GM12878 (cell line): ENCODE measurements at regions not wholly inside any gene's neighbourhood (a gene's known extent, or its start where the extent isn't known, plus 50 kb on each side); places are given as distances from the start of the nearest gene placed in this dataset.

Source experiments
- ATAC-seq: fragments of 200-7000 bp; cut with Tn5 transposase; 3 replicates; pipeline ENCODE4 v1.9.1; 2020; ENCODE audit warnings: mild to moderate bottlenecking, moderate library complexity
- BruUV-seq: library from RNA; stranded (reverse); fragments of 400-500 nt; replicated peaks from 2 replicates; lab custom pipeline; 2021; lab: Mats Ljungman, UMichigan
- CTCF ChIA-PET: fragments of 300-600 bp; sonication (Branson Sonifier 250); formaldehyde crosslinking; extraction: SDS; loops from one replicate; lab custom pipeline; 2021; ENCODE audit warnings: inconsistent platforms; lab: Yijun Ruan, JAX
- POLR2A ChIA-PET: fragments of 350-600 bp; formaldehyde crosslinking; extraction: SDS; loops from one replicate; lab custom pipeline; 2021; ENCODE audit warnings: inconsistent platforms; lab: Charles Lee
- RAD21 ChIA-PET: fragments of 300-600 bp; sonication (Branson Sonifier 250); formaldehyde crosslinking; loops from one replicate; lab custom pipeline; 2023; ENCODE audit warnings: antibody characterized with exemption; ENCODE audit not compliant: unreplicated experiment; lab: Charles Lee
- SMC1A ChIA-PET: fragments of 300-600 bp; sonication (Branson Sonifier 250); formaldehyde crosslinking; loops from one replicate; lab custom pipeline; 2023; ENCODE audit not compliant: unreplicated experiment, uncharacterized antibody; lab: Charles Lee
- DNase-seq: peaks from one replicate; pipeline ENCODE4 v3.0.0-alpha.2; 2011; ENCODE audit warnings: low read depth, low spot score
- FAIRE-seq: peaks from 3 replicates; lab custom pipeline; 2011; peaks lifted over from hg19 to GRCh38; lab: Jason Lieb, UNC
- H2AFZ ChIP-seq: 2 replicates; pipeline ENCODE4 v1.6.0; 2011; ENCODE audit warnings: low read depth, low read length, control low read depth; ENCODE audit not compliant: control insufficient read depth
- H3K27ac ChIP-seq: 2 replicates; pipeline ENCODE4 v1.5.1; 2011; ENCODE audit warnings: control low read depth; ENCODE audit not compliant: control insufficient read depth, insufficient read depth
- H3K27me3 ChIP-seq, 2 experiments: replicated peaks in 1 of 2; 2 replicates each; pipeline versions ENCODE4 v1.6.0 to v1.6.1; 2011; ENCODE audit warnings: low read length in 1 of 2; ENCODE audit not compliant: control insufficient read depth in 2 of 2, insufficient read depth in 2 of 2
- H3K36me3 ChIP-seq, 2 experiments: 2 replicates each; pipeline ENCODE4 v1.5.1; 2011; ENCODE audit warnings: low read length in 1 of 2; ENCODE audit not compliant: control insufficient read depth in 2 of 2, insufficient read depth in 2 of 2
- H3K4me1 ChIP-seq: 2 replicates; pipeline ENCODE4 v1.6.1; 2011; ENCODE audit warnings: mild to moderate bottlenecking, low read length, moderate library complexity, mixed read lengths; ENCODE audit not compliant: control insufficient read depth, insufficient read depth
- H3K4me2 ChIP-seq: 2 replicates; pipeline ENCODE4 v1.6.0; 2011; ENCODE audit warnings: control low read depth; ENCODE audit not compliant: control insufficient read depth, insufficient read depth
- H3K4me3 ChIP-seq: fragments of 200-600 bp; sonication (generic); 2 replicates; pipeline ENCODE4 v1.5.1; 2016
- H3K79me2 ChIP-seq: 2 replicates; pipeline ENCODE4 v1.6.0; 2011; ENCODE audit warnings: low read length; ENCODE audit not compliant: control insufficient read depth, insufficient read depth
- H3K9ac ChIP-seq: 2 replicates; pipeline ENCODE4 v1.8.0; 2011; ENCODE audit warnings: low read length, control low read depth, mixed read lengths; ENCODE audit not compliant: control insufficient read depth, insufficient read depth
- H3K9me3 ChIP-seq: replicated peaks from 3 replicates; pipeline ENCODE4 v1.5.1; 2011; ENCODE audit warnings: mild to moderate bottlenecking, low read length; ENCODE audit not compliant: control insufficient read depth, insufficient read depth
- H4K20me1 ChIP-seq: 2 replicates; pipeline ENCODE4 v1.6.0; 2011; ENCODE audit not compliant: control insufficient read depth, insufficient read depth
- ATF7 ChIP-seq: fragments of 450-650 bp; IDR thresholded peaks from 2 replicates; pipeline ENCODE4 v1.6.1; 2016; ENCODE audit warnings: low read depth, mild to moderate bottlenecking
- BHLHE40 ChIP-seq, 2 experiments: fragments of 450-650 bp in 1 of 2; IDR thresholded peaks; 2 replicates each; pipeline ENCODE4 v1.6.1; 2011 to 2017; ENCODE audit warnings: low read depth in 2 of 2, borderline replicate concordance in 1 of 2, improper control_type of control experiment in 1 of 2, low read length in 1 of 2, mild to moderate bottlenecking in 1 of 2
- CBX5 ChIP-seq: sonication (generic); IDR thresholded peaks from 2 replicates; pipeline ENCODE4 v1.6.1; 2016; ENCODE audit warnings: low read depth, moderate library complexity, mild to moderate bottlenecking, inconsistent platforms
- CREM ChIP-seq: IDR thresholded peaks from 2 replicates; pipeline ENCODE4 v1.6.1; 2014; ENCODE audit warnings: antibody characterized with exemption, low read depth
- HCFC1 ChIP-seq: fragments of 150-350 bp; IDR thresholded peaks from 2 replicates; pipeline ENCODE4 v1.6.1; 2014; ENCODE audit warnings: low read length
- MEF2A ChIP-seq: IDR thresholded peaks from 2 replicates; pipeline ENCODE4 v1.6.1; 2011; ENCODE audit warnings: low read depth, mild to moderate bottlenecking, low read length, moderate library complexity; ENCODE audit not compliant: insufficient read depth
- MEF2B ChIP-seq: fragments of 450-650 bp; IDR thresholded peaks from 2 replicates; pipeline ENCODE4 v1.6.1; 2018; ENCODE audit warnings: mild to moderate bottlenecking, moderate library complexity; ENCODE audit not compliant: partially characterized antibody, poor library complexity, severe bottlenecking
- MTA2 ChIP-seq: fragments of 450-650 bp; IDR thresholded peaks from 2 replicates; pipeline ENCODE4 v1.6.1; 2016; ENCODE audit warnings: low read depth, mild to moderate bottlenecking, moderate library complexity
- RUNX3 ChIP-seq: IDR thresholded peaks from 2 replicates; pipeline ENCODE4 v1.6.1; 2012; ENCODE audit warnings: low read length, inconsistent platforms
- SREBF2 ChIP-seq: IDR thresholded peaks from 2 replicates; pipeline ENCODE4 v1.6.1; 2012; ENCODE audit warnings: mild to moderate bottlenecking, low read length
- ZNF217 ChIP-seq: fragments of 450-650 bp; IDR thresholded peaks from 2 replicates; pipeline ENCODE4 v1.6.1; 2017; ENCODE audit warnings: antibody characterized with exemption, mild to moderate bottlenecking
- ZNF24 ChIP-seq: fragments of 450-650 bp; IDR thresholded peaks from 2 replicates; pipeline ENCODE4 v1.6.1; 2017; ENCODE audit warnings: antibody characterized with exemption, mild to moderate bottlenecking
- ZSCAN29 ChIP-seq: fragments of 450-650 bp; IDR thresholded peaks from 2 replicates; pipeline ENCODE4 v1.6.1; 2017; ENCODE audit warnings: mild to moderate bottlenecking, moderate library complexity
- WGBS: methylation state at CpG from one replicate; pipeline ENCODE4 v1.1.6; 2016; ENCODE audit warnings: low lambda C conversion rate; ENCODE audit not compliant: insufficient replicate concordance, insufficient coverage; ENCODE audit errors: missing lambda C conversion rate; 5-methylcytosine and 5-hydroxymethylcytosine counted together
- in situ Hi-C: fragments of 300-500 bp; cut with MboI; formaldehyde crosslinking; loops from 9 replicates; pipeline ENCODE4 v1.14.3; 2018; ENCODE audit warnings: mixed read lengths
- intact Hi-C: fragments of 100-400 bp; cut with micrococcal nuclease; formaldehyde crosslinking; loops from one replicate; pipeline ENCODE4 v1.14.2; 2022; ENCODE audit not compliant: unreplicated experiment
- TF ChIP-seq, protein P1 (sequence below): fragments of 450-650 bp; IDR thresholded peaks from 2 replicates; pipeline ENCODE4 v1.6.1; 2017; ENCODE audit warnings: low read depth, mild to moderate bottlenecking, moderate library complexity

GRCh38 chr2:186327251-186327868 lies 158.7 kb upstream of the ZC3H15 start:
- no TSS peak for BruUV-seq
- H3K4me1 ChIP-seq: 0 out of 2 replicates have a peak, but pooled peaks cover 3% of the 10 kb centered on the region
- ATAC-seq: peak; percentile 79
- ChIA-PET SMC1A (no interaction called here), RAD21 (no interaction called here)
- TF ChIP-seq BHLHE40 (IDR thresholded peaks at IDR 0.05; ENCODE audit: borderline replicate concordance in 1 of 2, low read depth in 2 of 2, low read length in 1 of 2) (peak in 1 of 2 experiments; percentile 13; a peak in 1 of 4 replicates), ATF7 (peak; percentile 29; the same call in 1 of the 2 replicates), ZSCAN29 (no peak), MEF2B (peak; percentile 68), MEF2A (peak; percentile 53; the same call in 1 of the 2 replicates), CBX5 (no peak), RUNX3 (peak; percentile 19; the same call in 1 of the 2 replicates), MTA2 (peak; percentile 66; the same call in 1 of the 2 replicates), ZNF217 (0 out of 2 replicates have a peak, but pooled peaks have one; percentile 38), HCFC1 (no peak), ZNF24 (0 out of 2 replicates have a peak, but pooled peaks have one; percentile 28), CREM (no peak), SREBF2 (no peak)
- TF ChIP-seq, protein P1, sequence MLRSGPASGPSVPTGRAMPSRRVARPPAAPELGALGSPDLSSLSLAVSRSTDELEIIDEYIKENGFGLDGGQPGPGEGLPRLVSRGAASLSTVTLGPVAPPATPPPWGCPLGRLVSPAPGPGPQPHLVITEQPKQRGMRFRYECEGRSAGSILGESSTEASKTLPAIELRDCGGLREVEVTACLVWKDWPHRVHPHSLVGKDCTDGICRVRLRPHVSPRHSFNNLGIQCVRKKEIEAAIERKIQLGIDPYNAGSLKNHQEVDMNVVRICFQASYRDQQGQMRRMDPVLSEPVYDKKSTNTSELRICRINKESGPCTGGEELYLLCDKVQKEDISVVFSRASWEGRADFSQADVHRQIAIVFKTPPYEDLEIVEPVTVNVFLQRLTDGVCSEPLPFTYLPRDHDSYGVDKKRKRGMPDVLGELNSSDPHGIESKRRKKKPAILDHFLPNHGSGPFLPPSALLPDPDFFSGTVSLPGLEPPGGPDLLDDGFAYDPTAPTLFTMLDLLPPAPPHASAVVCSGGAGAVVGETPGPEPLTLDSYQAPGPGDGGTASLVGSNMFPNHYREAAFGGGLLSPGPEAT: 0 out of 2 replicates have a peak, but pooled peaks have one; percentile 47
- TF ChIP-seq, all 136 proteins: peak for 9
- no peaks in the 10 kb centered on the region for H4K20me1 ChIP-seq
- peak; percentile 84 for FAIRE-seq
- H3K9ac ChIP-seq: no peak overlapping the region
- no peak overlapping the region for H2AFZ ChIP-seq
- H3K79me2 ChIP-seq: no peaks in the 10 kb centered on the region
- H3K4me3 ChIP-seq: no peak overlapping the region
- in situ Hi-C loops: no loop called here
- H3K9me3 ChIP-seq: no peaks in the 10 kb centered on the region; the same call in 2 of the 3 replicates
- CTCF ChIA-PET: no interaction called here
- intact Hi-C loops: no loop called here
- H3K27ac ChIP-seq: peak overlapping the region; percentile 18; the same call in 1 of the 2 replicates
- WGBS: 63% methylated on average over 3 of the region's 3 CpGs
- POLR2A ChIA-PET: no interaction called here
- H3K36me3 ChIP-seq: no peaks in the 10 kb centered on the region
- peak overlapping the region; percentile 11 for H3K4me2 ChIP-seq
- no peaks in the 10 kb centered on the region for H3K27me3 ChIP-seq
- DNase-seq: no peak
